ENCODE measurements at regions not wholly inside any gene's neighbourhood (a gene's known extent, or its start where the extent isn't known, plus 50 kb on each side); places are given as distances from the start of the nearest gene placed in this dataset.

GRCh38 chr1:243926803-243927245, 76.8 kb upstream of the AKT3 start:
- Mint-ChIP-seq H3K4me1 (ENCODE audit: low read depth, unreplicated experiment) (peaks cover 41% of the 10 kb centered on the region), H3K9me3 (ENCODE audit: low read depth, unreplicated experiment) (no peaks in the 10 kb centered on the region), H3K27ac (ENCODE audit: unreplicated experiment) (no peak overlapping the region), H3K36me3 (ENCODE audit: insufficient read depth, unreplicated experiment) (no peaks in the 10 kb centered on the region), H3K4me3 (ENCODE audit: low read depth, unreplicated experiment) (no peak overlapping the region), H3K27me3 (ENCODE audit: unreplicated experiment) (no peaks in the 10 kb centered on the region)
- DNase-seq = peak; percentile 36
- intact Hi-C loops (cut with micrococcal nuclease; ENCODE audit: unreplicated experiment) = loop anchor here (5.0 kb wide), 1 partner anchor 75 kb away; the partner anchor contains the start of gene AKT3
- TF ChIP-seq CTCF (IDR thresholded peaks at IDR 0.05; ENCODE audit: unreplicated experiment) = no peak
- no TSS peak for BruUV-seq (replicated peaks)
- CTCF ChIA-PET = interaction anchor here (0.6 to 0.8 kb wide), 4 partner anchors 17 to 688 kb away, joined by 3 to 6 read pairs (median 3); no protein-coding TSS in a partner anchor

GRCh38 chr1:243926299-243926698, 76.3 kb upstream of the AKT3 start:
- no peaks in the 10 kb centered on the region for H3K36me3 Mint-ChIP-seq (ENCODE audit: insufficient read depth, unreplicated experiment)
- no peak for DNase-seq
- intact Hi-C loops (cut with micrococcal nuclease; ENCODE audit: unreplicated experiment) = loop anchor here (5.0 kb wide), 1 partner anchor 74 kb away; the partner anchor contains the start of gene AKT3
- peaks cover 41% of the 10 kb centered on the region for H3K4me1 Mint-ChIP-seq (ENCODE audit: low read depth, unreplicated experiment)
- no peak overlapping the region for H3K27ac Mint-ChIP-seq (ENCODE audit: unreplicated experiment)
- H3K4me3 Mint-ChIP-seq (ENCODE audit: low read depth, unreplicated experiment) = no peak overlapping the region
- H3K27me3 Mint-ChIP-seq (ENCODE audit: unreplicated experiment) = no peaks in the 10 kb centered on the region
- no peak for TF ChIP-seq CTCF (IDR thresholded peaks at IDR 0.05; ENCODE audit: unreplicated experiment)
- no TSS peak for BruUV-seq (replicated peaks)
- H3K9me3 Mint-ChIP-seq (ENCODE audit: low read depth, unreplicated experiment) = no peaks in the 10 kb centered on the region
- CTCF ChIA-PET = interaction anchor here (0.6 to 1.1 kb wide), 2 partner anchors 83 to 114 kb away, joined by 3 to 7 read pairs; no protein-coding TSS in a partner anchor

GRCh38 chr1:243924588-243925349, 74.7 kb upstream of the AKT3 start:
- Mint-ChIP-seq H3K27me3 (ENCODE audit: unreplicated experiment) (no peaks in the 10 kb centered on the region), H3K9me3 (ENCODE audit: low read depth, unreplicated experiment) (no peaks in the 10 kb centered on the region), H3K4me1 (ENCODE audit: low read depth, unreplicated experiment) (peaks cover 41% of the 10 kb centered on the region), H3K4me3 (ENCODE audit: low read depth, unreplicated experiment) (no peak overlapping the region), H3K27ac (ENCODE audit: unreplicated experiment) (peak overlapping the region; percentile 22), H3K36me3 (ENCODE audit: insufficient read depth, unreplicated experiment) (no peaks in the 10 kb centered on the region)
- no TSS peak for BruUV-seq (replicated peaks)
- no peak for TF ChIP-seq CTCF (IDR thresholded peaks at IDR 0.05; ENCODE audit: unreplicated experiment)
- DNase-seq = no peak
- CTCF ChIA-PET = interaction anchor here (0.6 to 0.7 kb wide), 3 partner anchors 14 to 163 kb away, joined by 3 to 4 read pairs (median 3); no protein-coding TSS in a partner anchor
- intact Hi-C loops (cut with micrococcal nuclease; ENCODE audit: unreplicated experiment) = loop anchor here (1.0 to 5.0 kb wide), 2 partner anchors 72 to 349 kb away; partner anchors contain the start of gene AKT3

- no TSS peak for BruUV-seq (replicated peaks)
- no peak overlapping the region for H3K4me3 Mint-ChIP-seq (ENCODE audit: low read depth, unreplicated experiment)
- intact Hi-C loops (cut with micrococcal nuclease; ENCODE audit: unreplicated experiment) = loop anchor here (1.0 kb wide), 1 partner anchor 349 kb away; no protein-coding TSS in a partner anchor
- DNase-seq = peak; percentile 41
- no peaks in the 10 kb centered on the region for H3K9me3 Mint-ChIP-seq (ENCODE audit: low read depth, unreplicated experiment)
- H3K27me3 Mint-ChIP-seq (ENCODE audit: unreplicated experiment) = no peaks in the 10 kb centered on the region
- TF ChIP-seq CTCF (IDR thresholded peaks at IDR 0.05; ENCODE audit: unreplicated experiment) = no peak
- peak overlapping the region; percentile 22 for H3K27ac Mint-ChIP-seq (ENCODE audit: unreplicated experiment)
- no peaks in the 10 kb centered on the region for H3K36me3 Mint-ChIP-seq (ENCODE audit: insufficient read depth, unreplicated experiment)
- peaks cover 41% of the 10 kb centered on the region for H3K4me1 Mint-ChIP-seq (ENCODE audit: low read depth, unreplicated experiment)
- CTCF ChIA-PET = interaction anchor here (0.6 to 0.7 kb wide), 2 partner anchors 21 to 1368 kb away, joined by 3 read pairs; no protein-coding TSS in a partner anchor
Measured at GRCh38 chr1:243924188-243924587, 74.1 kb upstream of the AKT3 start.
